GM23338 (cell line): ENCODE measurements at regions not wholly inside any gene's neighbourhood (a gene's known extent, or its start where the extent isn't known, plus 50 kb on each side); places are given as distances from the start of the nearest gene placed in this dataset.

Experiments
- ATAC-seq: fragments of 200-7000 bp; cut with Tn5 transposase; 3 replicates; pipeline ENCODE4 v1.9.1; 2020
- DNase-seq: peaks from one replicate; pipeline ENCODE4 v3.0.0-alpha.2; 2015; ENCODE audit warnings: low spot score
- H2AFZ ChIP-seq: fragments of 200-600 bp; sonication (generic); 2 replicates; pipeline ENCODE4 v1.8.0; 2016; ENCODE audit warnings: antibody characterized with exemption, mild to moderate bottlenecking, moderate library complexity
- H3F3A ChIP-seq: fragments of 200-600 bp; sonication (generic); replicated peaks from 2 replicates; pipeline ENCODE4 v1.8.0; 2017; ENCODE audit warnings: antibody characterized with exemption, mixed run types, low read depth
- H3K27ac ChIP-seq: fragments of 200-600 bp; sonication (generic); 2 replicates; pipeline ENCODE4 v1.6.1; 2016; ENCODE audit warnings: low read depth
- H3K27me3 ChIP-seq: fragments of 200-600 bp; sonication (generic); 2 replicates; pipeline ENCODE4 v1.8.0; 2016; ENCODE audit warnings: mild to moderate bottlenecking, mixed run types, moderate library complexity; ENCODE audit not compliant: insufficient read depth
- H3K36me3 ChIP-seq: fragments of 200-600 bp; sonication (generic); 2 replicates; pipeline ENCODE4 v1.8.0; 2016; ENCODE audit warnings: mild to moderate bottlenecking; ENCODE audit not compliant: insufficient read depth
- H3K4me1 ChIP-seq: fragments of 200-600 bp; sonication (generic); 2 replicates; pipeline ENCODE4 v1.8.0; 2016; ENCODE audit warnings: mild to moderate bottlenecking, moderate library complexity; ENCODE audit not compliant: insufficient read depth
- H3K4me2 ChIP-seq: fragments of 200-600 bp; sonication (generic); 2 replicates; pipeline ENCODE4 v1.7.1; 2017; ENCODE audit warnings: mixed run types
- H3K4me3 ChIP-seq: fragments of 200-600 bp; sonication (generic); 2 replicates; pipeline ENCODE4 v1.6.1; 2016; ENCODE audit warnings: mixed run types
- H3K79me2 ChIP-seq: fragments of 200-600 bp; sonication (generic); replicated peaks from 2 replicates; pipeline ENCODE4 v1.8.0; 2017; ENCODE audit warnings: mild to moderate bottlenecking; ENCODE audit not compliant: insufficient read depth
- H3K9me2 ChIP-seq: fragments of 200-600 bp; sonication (generic); 2 replicates; pipeline ENCODE4 v1.8.0; 2017; ENCODE audit not compliant: insufficient read depth
- H4K20me1 ChIP-seq: fragments of 200-600 bp; sonication (generic); replicated peaks from 2 replicates; pipeline ENCODE4 v1.8.0; 2017; ENCODE audit warnings: mild to moderate bottlenecking; ENCODE audit not compliant: insufficient read depth
- H3K27ac Mint-ChIP-seq: 2 replicates; pipeline ENCODE4 v1.8.0; 2020; ENCODE audit warnings: inconsistent platforms, mild to moderate bottlenecking, moderate library complexity, mixed read lengths
- H3K27me3 Mint-ChIP-seq: 3 replicates; pipeline ENCODE4 v1.8.0; 2022; ENCODE audit warnings: low read depth, mild to moderate bottlenecking, moderate library complexity, mixed read lengths, inconsistent platforms; ENCODE audit not compliant: insufficient read depth, poor library complexity
- H3K36me3 Mint-ChIP-seq: 3 replicates; pipeline ENCODE4 v1.8.0; 2021; ENCODE audit warnings: low read depth, mild to moderate bottlenecking, inconsistent platforms, moderate library complexity, mixed read lengths
- H3K4me1 Mint-ChIP-seq: 3 replicates; pipeline ENCODE4 v1.8.0; 2020; ENCODE audit warnings: mild to moderate bottlenecking, inconsistent platforms, mixed read lengths
- H3K4me3 Mint-ChIP-seq: 3 replicates; pipeline ENCODE4 v1.8.0; 2021; ENCODE audit warnings: moderate library complexity, mild to moderate bottlenecking, inconsistent platforms, mixed read lengths
- H3K9me3 Mint-ChIP-seq: 3 replicates; pipeline ENCODE4 v1.8.0; 2020; ENCODE audit warnings: moderate library complexity, mild to moderate bottlenecking, inconsistent platforms, mixed read lengths
- CREB1 ChIP-seq: fragments of 250-450 bp; sonication (Bioruptor Pico); IDR thresholded peaks from 2 replicates; pipeline ENCODE4 v1.5.0; 2020; ENCODE audit warnings: low read depth, mild to moderate bottlenecking, moderate library complexity
- EZH2 ChIP-seq: fragments of 200-600 bp; sonication (generic); IDR thresholded peaks from one replicate; pipeline ENCODE4 v1.8.0; 2017; ENCODE audit warnings: antibody characterized with exemption, mild to moderate bottlenecking, low read depth; ENCODE audit not compliant: unreplicated experiment
- EZH2phosphoT487 ChIP-seq: fragments of 200-600 bp; sonication (generic); IDR thresholded peaks from one replicate; pipeline ENCODE4 v1.8.1; 2018; ENCODE audit warnings: antibody characterized with exemption; ENCODE audit not compliant: unreplicated experiment
- JUNB ChIP-seq: IDR thresholded peaks from one replicate; pipeline ENCODE4 v1.6.1; 2016; ENCODE audit warnings: antibody characterized with exemption; ENCODE audit not compliant: unreplicated experiment
- NANOG ChIP-seq: IDR thresholded peaks from 2 replicates; pipeline ENCODE4 v1.6.1; 2016; ENCODE audit warnings: antibody characterized with exemption, borderline replicate concordance
- POLR2AphosphoS5 ChIP-seq: IDR thresholded peaks from 2 replicates; pipeline ENCODE4 v1.6.1; 2016; ENCODE audit warnings: antibody characterized with exemption, low read depth
- ZNF114 ChIP-seq: fragments of 250-450 bp; sonication (Bioruptor Pico); IDR thresholded peaks from 2 replicates; pipeline ENCODE4 v1.5.0; 2020; ENCODE audit warnings: mild to moderate bottlenecking, moderate library complexity
- ZNF331 ChIP-seq: fragments of 250-450 bp; sonication (Bioruptor Pico); IDR thresholded peaks from 2 replicates; pipeline ENCODE4 v1.5.0; 2020; ENCODE audit warnings: low read depth, mild to moderate bottlenecking, moderate library complexity
- TF ChIP-seq, protein P1 (sequence below), 2 experiments: fragments of 200-600 bp in 1 of 2; sonication (generic) in 1 of 2; conservative IDR thresholded peaks; 2 replicates each; pipeline versions ENCODE4 v1.5.1 to v1.6.1; 2016 to 2017; ENCODE audit warnings: antibody characterized with exemption in 2 of 2, low read depth in 2 of 2, mild to moderate bottlenecking in 2 of 2, moderate library complexity in 1 of 2
- TF ChIP-seq, protein P2 (sequence below): IDR thresholded peaks from 2 replicates; pipeline ENCODE4 v1.6.1; 2016; ENCODE audit warnings: antibody characterized with exemption
- TF ChIP-seq, protein P3 (sequence below): IDR thresholded peaks from one replicate; pipeline ENCODE4 v1.6.1; 2018; ENCODE audit warnings: antibody characterized with exemption; ENCODE audit not compliant: unreplicated experiment

DNA sequence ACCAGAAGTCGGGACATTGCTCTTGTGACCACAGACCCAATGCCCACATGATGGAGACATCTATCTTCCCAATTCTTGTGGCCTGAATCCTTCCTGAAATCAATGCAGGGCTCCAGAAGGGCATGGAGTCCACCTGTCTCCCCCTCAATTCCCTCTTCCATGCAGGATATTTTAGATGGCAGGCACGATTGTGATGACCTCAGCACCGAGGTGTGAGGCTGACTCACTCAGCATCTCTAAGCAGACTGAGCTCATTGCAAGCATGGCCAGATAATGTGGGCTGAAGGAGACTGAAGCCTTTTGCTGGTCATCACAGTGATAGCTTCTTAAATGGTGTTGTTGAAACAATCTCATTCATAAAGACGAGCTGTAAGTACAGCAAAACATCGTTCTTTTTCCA lies 374.9 kb upstream of the PODXL start (continued):
- TF ChIP-seq EZH2phosphoT487, result no peak
- no peak for TF ChIP-seq ZNF331 (CRISPR knock-in tag)
- no peak for TF ChIP-seq NANOG
- TF ChIP-seq, protein P1, sequence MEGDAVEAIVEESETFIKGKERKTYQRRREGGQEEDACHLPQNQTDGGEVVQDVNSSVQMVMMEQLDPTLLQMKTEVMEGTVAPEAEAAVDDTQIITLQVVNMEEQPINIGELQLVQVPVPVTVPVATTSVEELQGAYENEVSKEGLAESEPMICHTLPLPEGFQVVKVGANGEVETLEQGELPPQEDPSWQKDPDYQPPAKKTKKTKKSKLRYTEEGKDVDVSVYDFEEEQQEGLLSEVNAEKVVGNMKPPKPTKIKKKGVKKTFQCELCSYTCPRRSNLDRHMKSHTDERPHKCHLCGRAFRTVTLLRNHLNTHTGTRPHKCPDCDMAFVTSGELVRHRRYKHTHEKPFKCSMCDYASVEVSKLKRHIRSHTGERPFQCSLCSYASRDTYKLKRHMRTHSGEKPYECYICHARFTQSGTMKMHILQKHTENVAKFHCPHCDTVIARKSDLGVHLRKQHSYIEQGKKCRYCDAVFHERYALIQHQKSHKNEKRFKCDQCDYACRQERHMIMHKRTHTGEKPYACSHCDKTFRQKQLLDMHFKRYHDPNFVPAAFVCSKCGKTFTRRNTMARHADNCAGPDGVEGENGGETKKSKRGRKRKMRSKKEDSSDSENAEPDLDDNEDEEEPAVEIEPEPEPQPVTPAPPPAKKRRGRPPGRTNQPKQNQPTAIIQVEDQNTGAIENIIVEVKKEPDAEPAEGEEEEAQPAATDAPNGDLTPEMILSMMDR (conservative IDR thresholded peaks at IDR 0.05; ENCODE audit: low read depth in 2 of 2), result no peak

DNA sequence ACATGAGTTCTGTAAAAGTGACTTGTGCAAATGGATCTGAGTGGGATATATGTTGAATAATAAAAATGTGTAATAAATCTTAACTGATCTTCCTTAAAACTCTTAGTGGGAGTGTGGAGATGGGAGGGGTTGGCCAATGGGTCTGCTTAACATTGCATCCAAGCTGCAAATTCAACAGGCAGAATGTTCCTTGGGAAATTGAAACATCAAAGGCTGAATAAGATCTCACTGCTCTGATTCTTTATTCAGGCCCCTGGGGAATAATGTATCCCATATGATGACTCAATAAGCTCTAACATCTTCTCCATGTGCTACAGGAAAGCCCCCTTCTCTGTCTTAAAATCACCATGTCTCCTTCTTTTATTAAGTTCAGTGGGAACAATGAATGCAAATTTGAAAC lies 373.2 kb upstream of the PODXL start:
- no peak overlapping the region for H3K27ac Mint-ChIP-seq
- no peak for TF ChIP-seq EZH2phosphoT487
- Histone ChIP-seq H3K36me3 (no peaks in the 10 kb centered on the region), H3K9me2 (0 out of 2 replicates have a peak, but pooled peaks cover 2% of the 10 kb centered on the region), H3K4me3 (no peak overlapping the region), H3K4me2 (no peak overlapping the region), H3K27ac (no peak overlapping the region), H2AFZ (no peak overlapping the region), H3K27me3 (no peaks in the 10 kb centered on the region), H3K4me1 (no peaks in the 10 kb centered on the region), H3F3A (no peaks in the 10 kb centered on the region), H4K20me1 (no peaks in the 10 kb centered on the region), H3K79me2 (no peaks in the 10 kb centered on the region)
- ATAC-seq (no peak), DNase-seq (no peak)
- peaks cover 8% of the 10 kb centered on the region for H3K27me3 Mint-ChIP-seq
- no peak overlapping the region for H3K4me3 Mint-ChIP-seq
- no peaks in the 10 kb centered on the region for H3K9me3 Mint-ChIP-seq
- H3K4me1 Mint-ChIP-seq, result no peaks in the 10 kb centered on the region
- no peaks in the 10 kb centered on the region for H3K36me3 Mint-ChIP-seq

DNA sequence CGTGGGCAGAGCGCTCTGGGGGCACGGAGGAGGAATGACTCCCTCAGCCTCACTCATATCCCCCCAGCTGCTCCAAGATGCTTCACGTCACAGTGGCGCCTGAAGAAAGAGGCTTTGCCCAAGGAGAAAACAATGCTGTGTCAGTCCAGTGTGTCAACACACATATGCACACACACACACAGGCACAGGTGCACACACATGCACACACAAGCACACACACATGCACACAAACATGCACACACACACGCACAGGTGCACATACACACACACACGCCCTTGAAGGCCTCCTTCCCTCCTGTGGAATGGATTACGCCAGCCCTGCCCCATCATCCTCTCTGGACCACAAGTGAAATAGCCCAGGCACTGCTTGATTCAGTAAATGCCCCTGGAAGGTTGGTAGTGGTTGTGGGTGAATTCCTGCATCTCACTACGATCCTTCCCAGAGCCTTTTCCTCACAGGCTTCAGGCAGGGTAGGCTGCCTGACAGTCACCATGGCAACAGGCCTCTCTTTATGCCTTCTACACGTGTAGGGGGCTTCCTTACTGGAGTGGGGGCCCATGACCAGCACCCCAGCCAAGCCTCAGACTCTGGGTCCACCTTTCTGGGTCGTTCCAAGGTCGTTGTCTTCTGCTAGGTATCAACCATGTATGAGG lies 371.5 kb upstream of the PODXL start:
- Histone ChIP-seq H3K9me2 (0 out of 2 replicates have a peak, but pooled peaks cover 2% of the 10 kb centered on the region), H4K20me1 (no peaks in the 10 kb centered on the region), H3K4me3 (no peak overlapping the region), H3K27ac (no peak overlapping the region), H3K4me2 (no peak overlapping the region), H3F3A (no peaks in the 10 kb centered on the region), H3K79me2 (no peaks in the 10 kb centered on the region), H3K4me1 (no peaks in the 10 kb centered on the region), H3K27me3 (no peaks in the 10 kb centered on the region), H3K36me3 (no peaks in the 10 kb centered on the region), H2AFZ (no peak overlapping the region)
- Mint-ChIP-seq H3K4me1 (no peaks in the 10 kb centered on the region), H3K4me3 (no peak overlapping the region), H3K9me3 (no peaks in the 10 kb centered on the region), H3K36me3 (no peaks in the 10 kb centered on the region), H3K27ac (no peak overlapping the region), H3K27me3 (peaks cover 6% of the 10 kb centered on the region)
- ATAC-seq (no peak), DNase-seq (no peak)
- TF ChIP-seq, protein P2, sequence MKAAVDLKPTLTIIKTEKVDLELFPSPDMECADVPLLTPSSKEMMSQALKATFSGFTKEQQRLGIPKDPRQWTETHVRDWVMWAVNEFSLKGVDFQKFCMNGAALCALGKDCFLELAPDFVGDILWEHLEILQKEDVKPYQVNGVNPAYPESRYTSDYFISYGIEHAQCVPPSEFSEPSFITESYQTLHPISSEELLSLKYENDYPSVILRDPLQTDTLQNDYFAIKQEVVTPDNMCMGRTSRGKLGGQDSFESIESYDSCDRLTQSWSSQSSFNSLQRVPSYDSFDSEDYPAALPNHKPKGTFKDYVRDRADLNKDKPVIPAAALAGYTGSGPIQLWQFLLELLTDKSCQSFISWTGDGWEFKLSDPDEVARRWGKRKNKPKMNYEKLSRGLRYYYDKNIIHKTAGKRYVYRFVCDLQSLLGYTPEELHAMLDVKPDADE, result no peak
- TF ChIP-seq ZNF114 (CRISPR knock-in tag) (no peak), EZH2phosphoT487 (no peak), NANOG (no peak), EZH2 (no peak), ZNF331 (CRISPR knock-in tag) (no peak), JUNB (no peak), POLR2AphosphoS5 (no peak), CREB1 (CRISPR knock-in tag) (no peak)
- TF ChIP-seq, protein P1 (conservative IDR thresholded peaks at IDR 0.05; ENCODE audit: low read depth in 2 of 2), result no peak
- TF ChIP-seq, protein P3, sequence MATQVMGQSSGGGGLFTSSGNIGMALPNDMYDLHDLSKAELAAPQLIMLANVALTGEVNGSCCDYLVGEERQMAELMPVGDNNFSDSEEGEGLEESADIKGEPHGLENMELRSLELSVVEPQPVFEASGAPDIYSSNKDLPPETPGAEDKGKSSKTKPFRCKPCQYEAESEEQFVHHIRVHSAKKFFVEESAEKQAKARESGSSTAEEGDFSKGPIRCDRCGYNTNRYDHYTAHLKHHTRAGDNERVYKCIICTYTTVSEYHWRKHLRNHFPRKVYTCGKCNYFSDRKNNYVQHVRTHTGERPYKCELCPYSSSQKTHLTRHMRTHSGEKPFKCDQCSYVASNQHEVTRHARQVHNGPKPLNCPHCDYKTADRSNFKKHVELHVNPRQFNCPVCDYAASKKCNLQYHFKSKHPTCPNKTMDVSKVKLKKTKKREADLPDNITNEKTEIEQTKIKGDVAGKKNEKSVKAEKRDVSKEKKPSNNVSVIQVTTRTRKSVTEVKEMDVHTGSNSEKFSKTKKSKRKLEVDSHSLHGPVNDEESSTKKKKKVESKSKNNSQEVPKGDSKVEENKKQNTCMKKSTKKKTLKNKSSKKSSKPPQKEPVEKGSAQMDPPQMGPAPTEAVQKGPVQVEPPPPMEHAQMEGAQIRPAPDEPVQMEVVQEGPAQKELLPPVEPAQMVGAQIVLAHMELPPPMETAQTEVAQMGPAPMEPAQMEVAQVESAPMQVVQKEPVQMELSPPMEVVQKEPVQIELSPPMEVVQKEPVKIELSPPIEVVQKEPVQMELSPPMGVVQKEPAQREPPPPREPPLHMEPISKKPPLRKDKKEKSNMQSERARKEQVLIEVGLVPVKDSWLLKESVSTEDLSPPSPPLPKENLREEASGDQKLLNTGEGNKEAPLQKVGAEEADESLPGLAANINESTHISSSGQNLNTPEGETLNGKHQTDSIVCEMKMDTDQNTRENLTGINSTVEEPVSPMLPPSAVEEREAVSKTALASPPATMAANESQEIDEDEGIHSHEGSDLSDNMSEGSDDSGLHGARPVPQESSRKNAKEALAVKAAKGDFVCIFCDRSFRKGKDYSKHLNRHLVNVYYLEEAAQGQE, result no peak
